Body of pancreas (tissue), 4 donors: ENCODE measurements at regions not wholly inside any gene's neighbourhood (a gene's known extent, or its start where the extent isn't known, plus 50 kb on each side); places are given as distances from the start of the nearest gene placed in this dataset.

Experiments used
- ATAC-seq: fragments of 150-250 bp; one replicate; pipeline ENCODE4 v1.9.1; 2016
- DNase-seq, 4 donors: peaks; one replicate each; pipeline ENCODE4 v3.0.0-alpha.2; 2019
- H3K27ac ChIP-seq, 4 donors: fragments of 200-600 bp; sonication (generic); 1 replicate in 3 of 4; 2 replicates in 1 of 4; pipeline versions ENCODE4 v1.5.1 to v1.6.1; 2016 to 2019; ENCODE audit warnings: mild to moderate bottlenecking in 1 of 4, mixed read lengths in 1 of 4, moderate library complexity in 1 of 4
- H3K27me3 ChIP-seq, 2 donors: fragments of 200-600 bp; sonication (generic); one replicate each; pipeline ENCODE4 v1.6.0; 2016; ENCODE audit warnings: mild to moderate bottlenecking in 1 of 2
- H3K36me3 ChIP-seq, 2 donors: fragments of 200-600 bp; sonication (generic); replicated peaks in 1 of 2; 2 replicates each; pipeline ENCODE4 v1.5.1; 2016; ENCODE audit warnings: low read depth in 2 of 2; ENCODE audit not compliant: insufficient read depth in 1 of 2
- H3K4me1 ChIP-seq: fragments of 200-600 bp; sonication (generic); one replicate; pipeline ENCODE4 v1.6.0; 2016
- H3K4me3 ChIP-seq, 2 donors: fragments of 200-600 bp; sonication (generic); 1 replicate in 1 of 2; 2 replicates in 1 of 2; pipeline ENCODE4 v1.5.1; 2016 to 2019
- H3K9me3 ChIP-seq, 3 donors: fragments of 200-600 bp; sonication (generic); 1 replicate in 2 of 3; 2 replicates in 1 of 3; pipeline ENCODE4 v1.5.1; 2016
- CTCF ChIP-seq, 7 experiments: fragments of 450-650 bp in 4 of 7; fragments of 200-600 bp in 3 of 7; sonication (generic) in 3 of 7; IDR thresholded peaks; one replicate each; pipeline ENCODE4 v1.5.1; 2016 to 2019; ENCODE audit warnings: antibody characterized with exemption in 7 of 7
- POLR2A ChIP-seq, 3 donors: fragments of 450-650 bp; IDR thresholded peaks; one replicate each; pipeline ENCODE4 v1.6.1; 2016; ENCODE audit warnings: antibody characterized with exemption in 3 of 3, mild to moderate bottlenecking in 2 of 3
- WGBS, 2 donors: methylation state at CpG; one replicate each; pipeline ENCODE4 v1.1.5; 2017; 5-methylcytosine and 5-hydroxymethylcytosine counted together
- intact Hi-C: fragments of 100-400 bp; cut with DNase I; formaldehyde crosslinking; loops from one replicate; pipeline ENCODE4 v1.15.1; 2023

GRCh38 chr6:129764761-129765407 lies 54.9 kb upstream of the ARHGAP18 start:
- WGBS, 2 donors: 83 to 84% methylated on average over 4 of the region's 4 CpGs
- ATAC-seq: no peak
- Histone ChIP-seq H3K36me3 (no peaks in the 10 kb centered on the region), H3K4me3 (no peak overlapping the region), H3K9me3 (no peaks in the 10 kb centered on the region), H3K27me3 (peaks cover 0 to 11% of the 10 kb centered on the region in 2 donors), H3K27ac (no peak overlapping the region), H3K4me1 (peaks cover 9% of the 10 kb centered on the region)
- intact Hi-C loops: no loop called here
- no peak for TF ChIP-seq POLR2A (IDR thresholded peaks at IDR 0.05)
- TF ChIP-seq CTCF (IDR thresholded peaks at IDR 0.05): no peak
- no peak for DNase-seq

DNA sequence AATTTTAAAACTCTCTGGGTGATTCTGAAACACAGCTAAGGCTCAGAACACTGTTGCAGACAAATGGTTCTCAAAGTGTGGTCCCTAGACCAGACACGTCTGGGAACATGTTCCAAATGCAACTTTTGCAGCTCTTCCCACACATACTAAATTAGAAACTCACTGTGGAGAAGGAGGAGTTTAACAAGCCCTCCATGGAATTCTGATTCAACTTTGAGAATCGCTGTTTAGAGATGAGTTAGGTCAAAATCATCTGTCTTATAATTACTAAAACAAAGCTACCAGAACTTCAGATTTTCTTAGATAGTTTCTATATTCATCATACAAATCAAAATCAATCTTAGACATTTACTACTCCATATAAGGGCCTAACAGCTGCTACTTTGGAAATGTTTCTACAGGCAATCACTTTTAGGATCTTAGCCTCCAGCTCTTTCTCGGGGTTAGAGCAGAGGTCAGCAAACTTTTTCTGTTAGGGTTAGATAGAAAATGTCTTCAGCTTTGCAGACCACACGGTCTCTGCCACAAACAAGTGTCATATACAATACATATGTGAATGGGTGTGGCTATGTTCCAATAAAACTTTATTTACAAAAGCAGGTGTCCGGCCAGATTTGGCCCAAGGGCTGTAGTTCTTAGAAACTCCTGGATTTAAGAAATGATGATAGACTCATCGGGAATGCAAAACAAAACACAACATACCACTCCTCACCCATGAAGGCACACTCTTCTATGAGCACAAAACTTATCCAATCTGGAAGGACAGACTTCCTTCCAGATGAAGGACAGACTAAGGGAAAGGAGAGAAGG lies 50.0 kb upstream of the ARHGAP18 start:
- no peaks in the 10 kb centered on the region for H3K9me3 ChIP-seq
- WGBS, 2 donors: 76 to 81% methylated on average over 6 of the region's 6 CpGs
- intact Hi-C loops: no loop called here
- H3K4me1 ChIP-seq: no peaks in the 10 kb centered on the region
- DNase-seq (no peak), ATAC-seq (no peak)
- no peak overlapping the region for H3K27ac ChIP-seq
- TF ChIP-seq POLR2A (IDR thresholded peaks at IDR 0.05) (no peak), CTCF (IDR thresholded peaks at IDR 0.05) (no peak)
- no peak overlapping the region for H3K4me3 ChIP-seq
- no peaks in the 10 kb centered on the region for H3K36me3 ChIP-seq
- no peaks in the 10 kb centered on the region for H3K27me3 ChIP-seq
